ENCODE measurements at regions not wholly inside any gene's neighbourhood (a gene's known extent, or its start where the extent isn't known, plus 50 kb on each side); places are given as distances from the start of the nearest gene placed in this dataset.

- TF ChIP-seq CTCF (IDR thresholded peaks at IDR 0.05) = no peak
- no peak for TF ChIP-seq POLR2A (IDR thresholded peaks at IDR 0.05)
Observed at GRCh38 chr2:207300817-207301216, 135.1 kb upstream of the KLF7 start.

Measured in uterus (tissue), 2 donors.